Smooth muscle cell (in vitro differentiated cells): ENCODE measurements at regions not wholly inside any gene's neighbourhood (a gene's known extent, or its start where the extent isn't known, plus 50 kb on each side); places are given as distances from the start of the nearest gene placed in this dataset.

Source experiments
- DNase-seq: peaks from one replicate; lab custom pipeline; 2025; ENCODE audit not compliant: unreplicated experiment; lab: John Stamatoyannopoulos, UW
- H2AFZ ChIP-seq: fragments of 200-600 bp; sonication (generic); 2 replicates; pipeline ENCODE4 v1.6.0; 2016; ENCODE audit warnings: antibody characterized with exemption, low read depth, mild to moderate bottlenecking
- H3F3A ChIP-seq: fragments of 200-600 bp; sonication (generic); 2 replicates; pipeline ENCODE4 v1.6.0; 2017; ENCODE audit warnings: antibody characterized with exemption, low read depth
- H3K27ac ChIP-seq: fragments of 200-600 bp; sonication (generic); 2 replicates; pipeline ENCODE4 v1.5.1; 2016; ENCODE audit warnings: low read depth, mild to moderate bottlenecking
- H3K27me3 ChIP-seq: fragments of 200-600 bp; sonication (generic); 2 replicates; pipeline ENCODE4 v1.6.1; 2016; ENCODE audit warnings: low read depth, mild to moderate bottlenecking
- H3K36me3 ChIP-seq: fragments of 200-600 bp; sonication (generic); 2 replicates; pipeline ENCODE4 v1.5.1; 2016; ENCODE audit warnings: low read depth
- H3K4me1 ChIP-seq: fragments of 200-600 bp; sonication (generic); 2 replicates; pipeline ENCODE4 v1.5.1; 2016; ENCODE audit warnings: low read depth
- H3K4me2 ChIP-seq: fragments of 200-600 bp; sonication (generic); 2 replicates; pipeline ENCODE4 v1.6.0; 2016; ENCODE audit warnings: mild to moderate bottlenecking
- H3K4me3 ChIP-seq: fragments of 200-600 bp; sonication (generic); 2 replicates; pipeline ENCODE4 v1.5.1; 2016; ENCODE audit warnings: mild to moderate bottlenecking
- H3K79me2 ChIP-seq: fragments of 200-600 bp; sonication (generic); 2 replicates; pipeline ENCODE4 v1.6.0; 2016; ENCODE audit warnings: low read depth, mild to moderate bottlenecking
- H3K9ac ChIP-seq: fragments of 200-600 bp; sonication (generic); 2 replicates; pipeline ENCODE4 v1.6.0; 2016; ENCODE audit warnings: low read depth
- H3K9me3 ChIP-seq: fragments of 200-600 bp; sonication (generic); replicated peaks from 2 replicates; pipeline ENCODE4 v1.5.1; 2016; ENCODE audit warnings: low read depth
- H4K20me1 ChIP-seq: fragments of 200-600 bp; sonication (generic); 2 replicates; pipeline ENCODE4 v1.6.0; 2016; ENCODE audit warnings: low read depth
- WGBS: methylation state at CpG from one replicate; pipeline ENCODE4 v1.1.7; 2016; ENCODE audit warnings: low lambda C conversion rate; 5-methylcytosine and 5-hydroxymethylcytosine counted together
- TF ChIP-seq, protein P1 (sequence below): fragments of 200-600 bp; sonication (generic); IDR thresholded peaks from 2 replicates; pipeline ENCODE4 v1.5.1; 2017; ENCODE audit warnings: borderline replicate concordance, mild to moderate bottlenecking, antibody characterized with exemption; ENCODE audit not compliant: insufficient read depth, poor library complexity, severe bottlenecking

DNA sequence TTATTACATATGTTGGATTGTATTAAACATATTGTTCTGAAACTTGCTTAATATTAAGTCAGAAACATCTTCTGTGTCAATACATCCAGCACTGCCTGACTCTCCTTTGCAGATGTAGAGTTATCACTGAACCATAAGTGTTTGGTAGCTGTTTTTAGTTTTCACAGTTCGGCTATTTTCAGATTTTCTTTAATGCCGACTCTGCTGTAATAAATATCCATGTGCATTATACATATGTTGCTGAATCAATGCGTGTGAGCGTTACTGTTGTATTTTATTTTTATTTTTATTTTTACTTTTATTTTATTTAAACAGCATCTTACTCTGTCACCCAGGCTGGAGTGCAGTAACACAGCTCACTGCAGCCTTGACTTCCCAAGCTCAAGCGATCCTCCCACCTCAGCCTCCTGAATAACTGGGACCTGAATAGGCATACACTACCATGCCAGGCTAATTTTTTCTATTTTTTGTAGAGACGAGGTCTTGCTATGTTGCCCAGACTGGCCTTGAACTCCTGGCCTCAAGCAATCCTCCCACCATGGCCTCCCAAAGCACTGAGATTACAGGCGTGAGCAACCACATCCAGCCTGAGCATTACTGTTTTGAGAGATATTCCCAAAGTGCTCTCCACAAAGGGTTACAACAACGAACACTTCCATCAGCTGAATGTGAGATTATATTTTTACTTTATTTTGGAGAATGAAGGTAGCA lies 50.7 kb upstream of the NOCT start:
- H2AFZ ChIP-seq: no peak overlapping the region
- TF ChIP-seq, protein P1, sequence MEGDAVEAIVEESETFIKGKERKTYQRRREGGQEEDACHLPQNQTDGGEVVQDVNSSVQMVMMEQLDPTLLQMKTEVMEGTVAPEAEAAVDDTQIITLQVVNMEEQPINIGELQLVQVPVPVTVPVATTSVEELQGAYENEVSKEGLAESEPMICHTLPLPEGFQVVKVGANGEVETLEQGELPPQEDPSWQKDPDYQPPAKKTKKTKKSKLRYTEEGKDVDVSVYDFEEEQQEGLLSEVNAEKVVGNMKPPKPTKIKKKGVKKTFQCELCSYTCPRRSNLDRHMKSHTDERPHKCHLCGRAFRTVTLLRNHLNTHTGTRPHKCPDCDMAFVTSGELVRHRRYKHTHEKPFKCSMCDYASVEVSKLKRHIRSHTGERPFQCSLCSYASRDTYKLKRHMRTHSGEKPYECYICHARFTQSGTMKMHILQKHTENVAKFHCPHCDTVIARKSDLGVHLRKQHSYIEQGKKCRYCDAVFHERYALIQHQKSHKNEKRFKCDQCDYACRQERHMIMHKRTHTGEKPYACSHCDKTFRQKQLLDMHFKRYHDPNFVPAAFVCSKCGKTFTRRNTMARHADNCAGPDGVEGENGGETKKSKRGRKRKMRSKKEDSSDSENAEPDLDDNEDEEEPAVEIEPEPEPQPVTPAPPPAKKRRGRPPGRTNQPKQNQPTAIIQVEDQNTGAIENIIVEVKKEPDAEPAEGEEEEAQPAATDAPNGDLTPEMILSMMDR: no peak
- no peaks in the 10 kb centered on the region for H3F3A ChIP-seq
- no peak for DNase-seq
- H3K4me2 ChIP-seq: no peak overlapping the region
- H3K27me3 ChIP-seq: no peaks in the 10 kb centered on the region
- no peaks in the 10 kb centered on the region for H4K20me1 ChIP-seq
- H3K4me1 ChIP-seq: no peaks in the 10 kb centered on the region
- H3K36me3 ChIP-seq: no peaks in the 10 kb centered on the region
- H3K4me3 ChIP-seq: no peak overlapping the region
- no peaks in the 10 kb centered on the region for H3K9me3 ChIP-seq
- H3K79me2 ChIP-seq: no peaks in the 10 kb centered on the region
- no peak overlapping the region for H3K9ac ChIP-seq
- WGBS: 94% methylated on average over 8 of the region's 8 CpGs
- H3K27ac ChIP-seq: no peak overlapping the region

DNA sequence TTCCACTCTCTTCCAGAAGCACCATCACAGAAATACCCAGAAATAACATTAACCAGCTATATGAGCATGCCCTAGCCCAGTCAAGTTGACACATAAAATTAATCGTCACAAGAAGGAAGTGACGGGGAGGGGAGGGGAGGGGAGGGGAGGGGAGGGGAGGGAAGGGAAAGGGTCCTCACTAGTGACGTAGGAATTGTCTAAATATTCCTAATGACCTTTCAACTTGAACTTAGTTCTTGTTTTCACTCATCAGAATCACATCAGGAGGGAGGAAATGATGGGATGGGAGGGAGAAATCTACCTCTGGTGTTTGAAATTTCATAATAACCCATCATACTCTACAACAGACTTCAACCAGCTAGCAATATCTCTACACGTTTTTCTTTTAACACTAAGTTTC lies 52.2 kb upstream of the NOCT start:
- H3K79me2 ChIP-seq: no peaks in the 10 kb centered on the region
- H3K9ac ChIP-seq: no peak overlapping the region
- TF ChIP-seq, protein P1: no peak
- no peaks in the 10 kb centered on the region for H4K20me1 ChIP-seq
- DNase-seq: no peak
- no peak overlapping the region for H3K4me3 ChIP-seq
- no peaks in the 10 kb centered on the region for H3F3A ChIP-seq
- H3K27ac ChIP-seq: no peak overlapping the region
- H3K9me3 ChIP-seq: no peaks in the 10 kb centered on the region
- H2AFZ ChIP-seq: no peak overlapping the region
- no peaks in the 10 kb centered on the region for H3K4me1 ChIP-seq
- H3K27me3 ChIP-seq: no peaks in the 10 kb centered on the region
- 71% methylated on average over 4 of the region's 4 CpGs for WGBS
- H3K36me3 ChIP-seq: no peaks in the 10 kb centered on the region
- no peak overlapping the region for H3K4me2 ChIP-seq

- H3K9me3 ChIP-seq: no peaks in the 10 kb centered on the region
- H3F3A ChIP-seq: no peaks in the 10 kb centered on the region
- no peaks in the 10 kb centered on the region for H3K27me3 ChIP-seq
- no peaks in the 10 kb centered on the region for H3K36me3 ChIP-seq
- WGBS: 89% methylated on average over 1 of the region's 1 CpG
- no peak for DNase-seq
- H4K20me1 ChIP-seq: no peaks in the 10 kb centered on the region
- H3K4me3 ChIP-seq: no peak overlapping the region
- TF ChIP-seq, protein P1: no peak
- no peaks in the 10 kb centered on the region for H3K79me2 ChIP-seq
- no peak overlapping the region for H3K4me2 ChIP-seq
- H3K4me1 ChIP-seq: no peaks in the 10 kb centered on the region
- H3K27ac ChIP-seq: no peak overlapping the region
- no peak overlapping the region for H2AFZ ChIP-seq
- H3K9ac ChIP-seq: no peak overlapping the region
Observed at GRCh38 chr4:138961664-138962063, 53.9 kb upstream of the NOCT start.

DNA sequence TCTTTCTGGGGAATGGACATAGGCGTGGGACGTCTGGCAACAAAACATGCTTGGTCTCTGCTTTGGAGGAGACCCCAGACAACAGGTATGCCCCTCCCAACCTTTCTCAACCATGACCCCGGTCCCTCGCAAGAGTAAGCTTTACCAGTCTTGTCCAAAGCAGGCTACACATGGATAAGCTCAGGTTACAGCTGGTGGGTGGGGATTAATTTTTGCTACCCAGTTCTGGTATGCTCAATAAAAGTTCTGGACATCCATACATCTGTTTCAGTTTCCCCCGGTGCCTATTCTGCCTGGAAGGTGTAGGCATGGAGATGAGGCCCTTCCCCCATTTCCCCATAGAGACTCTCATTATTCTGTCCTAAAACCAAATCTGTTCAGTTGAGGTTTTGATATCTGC lies 54.5 kb upstream of the NOCT start:
- TF ChIP-seq, protein P1: no peak
- no peaks in the 10 kb centered on the region for H3K36me3 ChIP-seq
- no peaks in the 10 kb centered on the region for H3K27me3 ChIP-seq
- no peaks in the 10 kb centered on the region for H3K9me3 ChIP-seq
- H3K27ac ChIP-seq: no peak overlapping the region
- H3K4me2 ChIP-seq: no peak overlapping the region
- no peak for DNase-seq
- H3K4me3 ChIP-seq: no peak overlapping the region
- H3K4me1 ChIP-seq: no peaks in the 10 kb centered on the region
- H4K20me1 ChIP-seq: no peaks in the 10 kb centered on the region
- no peaks in the 10 kb centered on the region for H3K79me2 ChIP-seq
- 96% methylated on average over 5 of the region's 5 CpGs for WGBS
- no peaks in the 10 kb centered on the region for H3F3A ChIP-seq
- H2AFZ ChIP-seq: no peak overlapping the region
- H3K9ac ChIP-seq: no peak overlapping the region
